ENCODE measurements at regions not wholly inside any gene's neighbourhood (a gene's known extent, or its start where the extent isn't known, plus 50 kb on each side); places are given as distances from the start of the nearest gene placed in this dataset.

- no peak for DNase-seq
These were observed 66.3 kb upstream of the NANOGP8 start for GRCh38 chr15:35151381-35151780.

GRCh38 chr15:35150361-35150760 is 65.3 kb upstream of the NANOGP8 start:
- DNase-seq, result no peak

- DNase-seq, result no peak
These were observed 60.2 kb upstream of the NANOGP8 start for GRCh38 chr15:35145336-35145735.

- no peak for DNase-seq
These were observed 57.5 kb upstream of the NANOGP8 start for GRCh38 chr15:35142578-35142977.

- DNase-seq, result no peak
These were observed 56.8 kb upstream of the NANOGP8 start for GRCh38 chr15:35141743-35142471.

- no peak for DNase-seq
These were observed 54.7 kb upstream of the NANOGP8 start for GRCh38 chr15:35139822-35140221.

- DNase-seq, result no peak
These were observed 52.1 kb upstream of the NANOGP8 start for GRCh38 chr15:35137190-35137574.

- DNase-seq, result no peak
These were observed 51.5 kb upstream of the NANOGP8 start for GRCh38 chr15:35136321-35137189.
